GM12891 (cell line): ENCODE measurements at regions not wholly inside any gene's neighbourhood (a gene's known extent, or its start where the extent isn't known, plus 50 kb on each side); places are given as distances from the start of the nearest gene placed in this dataset.

Source experiments
- DNase-seq: peaks from one replicate; pipeline ENCODE4 v3.0.0; 2011; ENCODE audit warnings: low spot score; ENCODE audit not compliant: insufficient read length
- FAIRE-seq: peaks from 2 replicates; lab custom pipeline; 2011; peaks lifted over from hg19 to GRCh38; lab: Jason Lieb, UNC
- PAX5 ChIP-seq: IDR thresholded peaks from 2 replicates; pipeline ENCODE4 v1.6.1; 2011; ENCODE audit warnings: low read length, moderate library complexity, mild to moderate bottlenecking; ENCODE audit not compliant: insufficient read depth, severe bottlenecking
- POLR2A ChIP-seq: IDR thresholded peaks from 2 replicates; pipeline ENCODE4 v1.6.1; 2011; ENCODE audit warnings: low read depth, low read length, control low read depth
- POLR2AphosphoS5 ChIP-seq: IDR thresholded peaks from 2 replicates; pipeline ENCODE4 v1.6.1; 2011; ENCODE audit warnings: low read depth, low read length, control low read depth
- POU2F2 ChIP-seq: IDR thresholded peaks from 2 replicates; pipeline ENCODE4 v1.6.1; 2011; ENCODE audit warnings: low read depth, mild to moderate bottlenecking, control low read depth, low read length, moderate library complexity
- SPI1 ChIP-seq: IDR thresholded peaks from 2 replicates; pipeline ENCODE4 v1.6.1; 2011; ENCODE audit warnings: low read depth, low read length, control low read depth
- TAF1 ChIP-seq: IDR thresholded peaks from 2 replicates; pipeline ENCODE4 v1.6.1; 2011; ENCODE audit warnings: low read depth, low read length, control low read depth

GRCh38 chr2:67221266-67221665 lies 175.9 kb upstream of the ETAA1 start:
- FAIRE-seq: no peak
- no peak for TF ChIP-seq POLR2AphosphoS5
- TF ChIP-seq TAF1: no peak
- no peak for TF ChIP-seq SPI1
- TF ChIP-seq POLR2A: no peak
- no peak for TF ChIP-seq PAX5
- no peak for TF ChIP-seq POU2F2
- no peak for DNase-seq

GRCh38 chr2:67225287-67225973 lies 171.7 kb upstream of the ETAA1 start:
- TF ChIP-seq POLR2A: no peak
- TF ChIP-seq PAX5: no peak
- TF ChIP-seq TAF1: no peak
- no peak for TF ChIP-seq POLR2AphosphoS5
- TF ChIP-seq POU2F2: no peak
- no peak for TF ChIP-seq SPI1
- no peak for DNase-seq
- FAIRE-seq: no peak

- FAIRE-seq: no peak
- TF ChIP-seq POLR2A: no peak
- TF ChIP-seq POLR2AphosphoS5: no peak
Observed at GRCh38 chr2:67229706-67230105, 167.4 kb upstream of the ETAA1 start.

GRCh38 chr2:67232936-67233335 lies 164.2 kb upstream of the ETAA1 start:
- FAIRE-seq (no peak), DNase-seq (no peak)
- no peak for TF ChIP-seq POU2F2
- TF ChIP-seq PAX5: no peak
- no peak for TF ChIP-seq SPI1
- no peak for TF ChIP-seq POLR2AphosphoS5
- no peak for TF ChIP-seq POLR2A
- no peak for TF ChIP-seq TAF1

More at GRCh38 chr2:67229706-67230105, 167.4 kb upstream of the ETAA1 start:
- DNase-seq: no peak

GRCh38 chr2:67234440-67234839 lies 162.7 kb upstream of the ETAA1 start:
- DNase-seq: no peak
- TF ChIP-seq POLR2AphosphoS5: no peak
- TF ChIP-seq PAX5: no peak
- TF ChIP-seq POU2F2: no peak
- no peak for TF ChIP-seq SPI1
- no peak for TF ChIP-seq TAF1
- TF ChIP-seq POLR2A: no peak
- FAIRE-seq: no peak

- FAIRE-seq: no peak
- DNase-seq: no peak
- TF ChIP-seq POU2F2: no peak
- TF ChIP-seq SPI1: no peak
- no peak for TF ChIP-seq TAF1
- TF ChIP-seq PAX5: no peak
- no peak for TF ChIP-seq POLR2AphosphoS5
- TF ChIP-seq POLR2A: no peak
Observed at GRCh38 chr2:67237288-67237687, 159.8 kb upstream of the ETAA1 start.

GRCh38 chr2:67240507-67240906 lies 156.6 kb upstream of the ETAA1 start:
- DNase-seq (no peak), FAIRE-seq (no peak)
- TF ChIP-seq POLR2A (no peak), POLR2AphosphoS5 (no peak), POU2F2 (no peak), PAX5 (no peak), SPI1 (no peak), TAF1 (no peak)

GRCh38 chr2:67241453-67241852 lies 155.7 kb upstream of the ETAA1 start:
- no peak for DNase-seq
- TF ChIP-seq TAF1 (no peak), SPI1 (no peak), POLR2AphosphoS5 (no peak), PAX5 (no peak), POU2F2 (no peak), POLR2A (no peak)

GRCh38 chr2:67242456-67242855 lies 154.7 kb upstream of the ETAA1 start:
- FAIRE-seq (no peak), DNase-seq (no peak)
- TF ChIP-seq SPI1 (no peak), POU2F2 (no peak), POLR2A (no peak), PAX5 (no peak), POLR2AphosphoS5 (no peak), TAF1 (no peak)

More at GRCh38 chr2:67241453-67241852, 155.7 kb upstream of the ETAA1 start:
- no peak for FAIRE-seq

GRCh38 chr2:67243919-67244318 lies 153.2 kb upstream of the ETAA1 start:
- FAIRE-seq (no peak), DNase-seq (no peak)
- TF ChIP-seq POLR2A: no peak
- no peak for TF ChIP-seq POU2F2
- no peak for TF ChIP-seq SPI1

- DNase-seq: no peak
- TF ChIP-seq POLR2A (no peak), POLR2AphosphoS5 (no peak), SPI1 (no peak), PAX5 (no peak), POU2F2 (no peak), TAF1 (no peak)
- FAIRE-seq: no peak
Observed at GRCh38 chr2:67246791-67247190, 150.3 kb upstream of the ETAA1 start.
